ENCODE measurements at regions not wholly inside any gene's neighbourhood (a gene's known extent, or its start where the extent isn't known, plus 50 kb on each side); places are given as distances from the start of the nearest gene placed in this dataset.

GRCh38 chr6:14655201-14656061 is 537.9 kb downstream of the CD83 start:
- in situ Hi-C loops (cut with HindIII; ENCODE audit: low sequenced_read_pairs), result no loop called here
- no peak overlapping the region for H3K4me3 ChIP-seq (ENCODE audit: low read depth, low read length)
- TF ChIP-seq CTCF (IDR thresholded peaks at IDR 0.05; ENCODE audit: low read depth, low read length), result no peak
- no peak for DNase-seq (ENCODE audit: low read depth, low spot score)

GRCh38 chr6:14656078-14656521 is 538.5 kb downstream of the CD83 start:
- H3K4me3 ChIP-seq (ENCODE audit: low read depth, low read length), result no peak overlapping the region
- no peak for DNase-seq (ENCODE audit: low read depth, low spot score)
- TF ChIP-seq CTCF (IDR thresholded peaks at IDR 0.05; ENCODE audit: low read depth, low read length), result no peak
- in situ Hi-C loops (cut with HindIII; ENCODE audit: low sequenced_read_pairs), result no loop called here

- in situ Hi-C loops (cut with HindIII; ENCODE audit: low sequenced_read_pairs), result no loop called here
- no peak for DNase-seq (ENCODE audit: low read depth, low spot score)
- H3K4me3 ChIP-seq (ENCODE audit: low read depth, low read length), result no peak overlapping the region
- TF ChIP-seq CTCF (IDR thresholded peaks at IDR 0.05; ENCODE audit: low read depth, low read length), result no peak
These were observed 539.1 kb downstream of the CD83 start for GRCh38 chr6:14656649-14657048.

- in situ Hi-C loops (cut with HindIII; ENCODE audit: low sequenced_read_pairs), result no loop called here
- TF ChIP-seq CTCF (IDR thresholded peaks at IDR 0.05; ENCODE audit: low read depth, low read length), result no peak
- DNase-seq (ENCODE audit: low read depth, low spot score), result no peak
- no peak overlapping the region for H3K4me3 ChIP-seq (ENCODE audit: low read depth, low read length)
These were observed 540.5 kb downstream of the CD83 start for GRCh38 chr6:14658030-14658429.

- DNase-seq (ENCODE audit: low read depth, low spot score), result no peak
- H3K4me3 ChIP-seq (ENCODE audit: low read depth, low read length), result no peak overlapping the region
- in situ Hi-C loops (cut with HindIII; ENCODE audit: low sequenced_read_pairs), result no loop called here
These were observed 541.5 kb downstream of the CD83 start for GRCh38 chr6:14658886-14659561.

GRCh38 chr6:14659841-14660240 is 542.3 kb downstream of the CD83 start:
- no peak for DNase-seq (ENCODE audit: low read depth, low spot score)
- TF ChIP-seq CTCF (IDR thresholded peaks at IDR 0.05; ENCODE audit: low read depth, low read length), result no peak
- no peak overlapping the region for H3K4me3 ChIP-seq (ENCODE audit: low read depth, low read length)
- in situ Hi-C loops (cut with HindIII; ENCODE audit: low sequenced_read_pairs), result no loop called here

More at GRCh38 chr6:14658886-14659561, 541.5 kb downstream of the CD83 start:
- no peak for TF ChIP-seq CTCF (IDR thresholded peaks at IDR 0.05; ENCODE audit: low read depth, low read length)

Data from astrocyte of the spinal cord (primary cell).